ENCODE measurements at regions not wholly inside any gene's neighbourhood (a gene's known extent, or its start where the extent isn't known, plus 50 kb on each side); places are given as distances from the start of the nearest gene placed in this dataset.

DNA sequence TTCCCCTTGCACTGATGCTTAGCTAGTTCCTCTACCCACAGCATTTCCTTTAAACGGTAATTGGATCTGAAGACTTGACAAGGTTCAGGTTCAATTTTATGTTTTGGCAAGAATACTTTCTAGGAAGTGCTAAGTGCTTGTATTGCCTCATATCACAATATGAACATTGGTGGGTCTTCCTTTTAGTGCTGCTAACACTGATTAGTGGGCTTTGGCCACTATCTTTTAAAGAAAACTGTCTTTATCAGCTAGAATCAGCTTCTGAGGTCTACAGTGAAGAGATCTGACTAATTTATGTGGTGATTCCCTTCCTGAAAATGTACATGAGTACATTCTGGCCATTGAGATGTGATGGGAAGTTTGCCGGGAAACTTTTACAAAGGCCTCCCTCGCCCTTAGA is 316.7 kb upstream of the KLF3 start:
- no peak overlapping the region for H3K14ac ChIP-seq (replicated peaks; ENCODE audit: low read depth, low read length)
- H2BK5ac ChIP-seq (ENCODE audit: low read depth, low read length, poor library complexity, severe bottlenecking), result no peak overlapping the region
- in situ Hi-C loops (cut with MboI; ENCODE audit: low sequenced_read_pairs), result no loop called here
- H2AK5ac ChIP-seq (ENCODE audit: low read depth, low read length), result no peak overlapping the region
- no CpG with 5 or more reads among the region's 3 CpGs for WGBS, 2 experiments (ENCODE audit: extremely low coverage in 2 of 2, insufficient read length in 1 of 2)
- POLR2A ChIA-PET (ENCODE audit: unreplicated experiment), result no interaction called here
- H3K4ac ChIP-seq (ENCODE audit: low read depth, low read length), result no peak overlapping the region
- H3K18ac ChIP-seq (ENCODE audit: low read depth, low read length), result no peak overlapping the region
- no peak overlapping the region for H3K4me2 ChIP-seq (ENCODE audit: low read depth, low read length)
- H2AK9ac ChIP-seq (replicated peaks; ENCODE audit: low read depth, low read length, poor library complexity), result no peak overlapping the region
- H2BK20ac ChIP-seq (ENCODE audit: low read depth, low read length), result no peak overlapping the region
- no peaks in the 10 kb centered on the region for H3K79me1 ChIP-seq (ENCODE audit: low read depth in 1 of 2, low read length in 2 of 2)
- no peaks in the 10 kb centered on the region for H4K20me1 ChIP-seq (ENCODE audit: insufficient read depth, low read length)
- no peak overlapping the region for H2BK15ac ChIP-seq (ENCODE audit: low read depth, low read length)
- H3K9ac ChIP-seq (ENCODE audit: low read depth, low read length), result no peak overlapping the region
- dilution Hi-C loops (cut with HindIII; ENCODE audit: low sequenced_read_pairs, unreplicated experiment), result no loop called here
- no peaks in the 10 kb centered on the region for H3K9me3 ChIP-seq (ENCODE audit: control insufficient read depth, insufficient read depth, low read length)
- H3K27me3 ChIP-seq (ENCODE audit: control insufficient read depth, insufficient read depth, low read length), result peaks cover 4% of the 10 kb centered on the region; the same call in 1 of the 2 replicates
- H3K27ac ChIP-seq (ENCODE audit: insufficient read depth, low read length), result no peak overlapping the region
- intact Hi-C loops (cut with micrococcal nuclease), result no loop called here
- no peak overlapping the region for H2BK120ac ChIP-seq (ENCODE audit: low read depth, low read length)
- H2AFZ ChIP-seq (replicated peaks; ENCODE audit: low read length, poor library complexity), result no peak overlapping the region
- no peak overlapping the region for H4K5ac ChIP-seq (ENCODE audit: low read depth, low read length)
- CTCF ChIA-PET, result interaction anchor here (0.6 kb wide), 1 partner anchor 29 kb away, joined by 3 read pairs; no protein-coding TSS in a partner anchor
- H3K9me1 ChIP-seq (ENCODE audit: insufficient read depth, low read length), result no peaks in the 10 kb centered on the region
- H3K4me1 ChIP-seq (ENCODE audit: control insufficient read depth, insufficient read depth, low read length), result no peaks in the 10 kb centered on the region
- ATAC-seq (ENCODE audit: low read depth) (no peak), DNase-seq (no peak)
- BruUV-seq (replicated peaks), result no TSS peak
- no peak overlapping the region for H3K56ac ChIP-seq (ENCODE audit: extremely low read depth, insufficient read depth, low read length)
- H4K91ac ChIP-seq (ENCODE audit: insufficient read depth, low read depth, low read length), result no peak overlapping the region
- H3K36me3 ChIP-seq (ENCODE audit: control insufficient read depth, insufficient read depth, low read length), result no peaks in the 10 kb centered on the region
- no peak overlapping the region for H3K23ac ChIP-seq (ENCODE audit: low read depth, low read length)
- H4K8ac ChIP-seq (ENCODE audit: low read depth in 2 of 2, low read length in 2 of 2), result no peak overlapping the region
- TF ChIP-seq RCOR1 (IDR thresholded peaks at IDR 0.05; ENCODE audit: insufficient replicate concordance, low read length) (no peak), NFE2L2 (IDR thresholded peaks at IDR 0.05; ENCODE audit: low read depth, low read length) (no peak), CEBPB (IDR thresholded peaks at IDR 0.05; ENCODE audit: low read depth, low read length) (no peak)
- H3K4me3 ChIP-seq (ENCODE audit: insufficient read depth, low read depth, low read length), result no peak overlapping the region

All from IMR-90 (cell line).